GM18508 (cell line): ENCODE measurements at regions not wholly inside any gene's neighbourhood (a gene's known extent, or its start where the extent isn't known, plus 50 kb on each side); places are given as distances from the start of the nearest gene placed in this dataset.

ENCODE experiments used
- ATAC-seq: cut with Tn5 transposase; IDR thresholded peaks from one replicate; pipeline ENCODE4 v1.9.1; 2021; ENCODE audit warnings: moderate number of reproducible peaks; ENCODE audit not compliant: insufficient read depth, unreplicated experiment

GRCh38 chr9:117490199-117490598, 75.3 kb upstream of the ASTN2 start:
- ATAC-seq = no peak

GRCh38 chr9:117488659-117489058, 73.8 kb upstream of the ASTN2 start:
- no peak for ATAC-seq

DNA sequence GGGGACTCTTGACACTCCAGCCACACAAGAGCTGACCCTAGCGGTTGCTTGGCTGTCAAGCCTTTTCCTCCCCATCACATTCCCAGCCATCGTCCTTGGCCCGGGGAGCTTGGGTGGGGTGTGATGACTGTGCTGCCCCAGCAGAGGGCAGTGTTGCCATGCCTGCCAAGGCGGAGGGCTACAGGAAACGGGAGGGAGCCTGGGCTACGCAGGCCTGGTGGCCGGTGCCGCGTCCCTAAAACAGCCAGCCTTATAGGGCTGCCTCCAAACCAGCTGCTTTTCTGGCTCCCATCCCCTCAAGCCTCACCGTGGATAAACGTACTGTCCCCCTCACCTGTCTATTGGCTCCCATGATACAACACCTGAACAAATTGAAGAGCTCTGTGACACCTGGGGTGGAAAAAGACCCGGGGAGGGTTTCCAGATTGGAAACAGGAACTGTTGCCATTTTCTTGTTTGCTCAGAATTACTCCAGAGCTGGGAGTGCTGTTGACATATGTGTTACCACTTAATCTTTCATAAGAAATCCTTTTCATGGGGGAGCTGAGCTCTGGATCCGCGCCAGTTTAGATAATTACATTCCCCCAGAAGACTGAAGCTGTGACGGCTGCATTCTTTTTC, 72.8 kb upstream of the ASTN2 start:
- peak; percentile 73 for ATAC-seq

GRCh38 chr9:117486426-117486825, 71.6 kb upstream of the ASTN2 start:
- no peak for ATAC-seq

DNA sequence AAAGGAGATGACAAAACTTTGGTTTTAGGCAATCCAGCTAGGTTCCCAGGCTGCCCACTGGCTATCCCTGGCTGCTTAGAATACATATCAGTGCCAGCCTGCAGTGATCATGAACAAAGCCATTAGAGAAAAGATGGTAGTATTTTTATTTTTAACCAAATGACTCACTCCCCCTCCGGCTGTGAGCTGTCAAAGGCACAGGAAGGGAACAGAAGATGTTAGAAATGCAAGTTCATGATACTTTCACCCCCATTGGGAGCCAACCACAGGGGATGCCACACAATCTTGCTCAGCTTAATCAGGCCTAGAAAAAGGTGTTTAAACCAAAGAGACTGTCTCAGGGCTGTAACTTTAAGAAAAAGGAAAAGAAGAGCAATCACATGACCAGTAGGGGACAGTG, 70.3 kb upstream of the ASTN2 start:
- no peak for ATAC-seq

DNA sequence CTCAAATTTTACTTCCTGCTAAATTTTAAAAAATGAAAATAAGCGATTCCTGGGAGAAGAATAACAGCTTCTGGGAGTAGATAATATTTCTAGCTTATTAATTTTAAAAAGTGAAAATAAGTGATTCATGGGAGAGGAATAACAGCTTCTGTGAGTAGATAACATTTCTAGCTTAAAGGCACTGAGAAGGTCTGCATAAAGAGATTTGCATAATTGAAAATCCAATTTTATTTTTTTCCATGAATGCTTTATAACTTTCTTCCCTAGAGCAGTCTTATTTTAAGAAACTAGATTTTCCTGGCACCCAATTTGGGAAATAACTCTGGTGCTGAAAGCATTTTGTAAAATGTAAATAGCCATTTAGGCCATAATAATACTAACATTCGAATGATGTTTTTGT, 65.9 kb upstream of the ASTN2 start:
- no peak for ATAC-seq

DNA sequence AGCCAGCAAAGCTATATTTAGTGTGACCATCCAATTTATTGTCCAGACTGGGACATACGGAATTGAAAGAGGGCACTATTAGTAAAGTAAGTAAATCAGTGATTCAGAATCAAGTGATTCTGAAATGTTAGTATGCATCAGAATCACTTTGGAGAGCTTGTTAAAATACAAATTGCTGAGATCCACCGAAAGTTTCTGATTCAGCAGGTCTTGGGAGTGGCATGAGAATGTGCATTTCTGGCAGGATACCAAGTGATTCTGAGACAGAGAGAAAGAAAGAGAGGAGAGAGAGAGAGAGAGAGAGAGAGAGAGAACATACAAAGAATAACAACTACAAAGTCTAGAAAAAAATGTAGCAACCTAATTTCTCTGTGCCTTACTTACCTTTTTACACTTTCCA, 65.4 kb upstream of the ASTN2 start:
- no peak for ATAC-seq

GRCh38 chr9:117473293-117473692, 58.4 kb upstream of the ASTN2 start:
- no peak for ATAC-seq

DNA sequence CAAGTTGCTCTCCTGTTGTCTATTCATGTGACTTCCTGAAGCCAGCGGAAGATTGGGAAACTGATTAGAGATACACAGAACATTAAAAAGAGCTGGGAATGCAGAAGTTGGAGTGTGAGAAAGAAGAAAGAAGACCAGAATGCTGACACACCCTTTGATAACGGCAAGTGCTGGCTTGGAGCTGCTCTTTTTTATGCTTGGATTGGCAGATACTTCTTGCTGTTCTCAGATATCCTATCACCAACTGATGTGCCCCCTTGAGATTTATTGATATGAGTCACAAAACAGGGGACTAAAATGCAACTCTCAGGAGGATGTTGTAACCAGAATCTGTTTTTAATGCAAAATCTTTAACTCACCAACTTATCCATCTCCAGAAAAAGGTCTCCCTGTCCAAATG, 56.0 kb upstream of the ASTN2 start:
- no peak for ATAC-seq

GRCh38 chr9:117470455-117470854, 55.6 kb upstream of the ASTN2 start:
- ATAC-seq = no peak

DNA sequence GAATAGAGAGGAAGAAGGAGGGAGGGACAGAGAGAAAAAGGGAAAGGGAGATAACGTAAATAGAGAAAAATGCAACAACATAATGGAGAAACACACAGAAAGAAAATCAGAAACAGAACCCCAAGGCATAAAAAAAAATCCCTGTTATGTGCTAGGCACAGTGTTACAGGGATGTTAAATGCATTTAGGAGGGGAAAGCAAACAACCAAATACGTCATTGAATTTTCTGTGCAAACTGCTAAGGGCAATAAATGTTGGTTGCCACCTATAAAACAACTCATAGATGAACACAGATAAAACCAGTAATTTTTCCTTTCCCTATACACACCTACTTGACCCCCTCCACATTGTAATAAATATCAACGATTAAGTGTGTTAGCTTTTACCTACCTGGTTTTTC, 51.3 kb upstream of the ASTN2 start:
- no peak for ATAC-seq

DNA sequence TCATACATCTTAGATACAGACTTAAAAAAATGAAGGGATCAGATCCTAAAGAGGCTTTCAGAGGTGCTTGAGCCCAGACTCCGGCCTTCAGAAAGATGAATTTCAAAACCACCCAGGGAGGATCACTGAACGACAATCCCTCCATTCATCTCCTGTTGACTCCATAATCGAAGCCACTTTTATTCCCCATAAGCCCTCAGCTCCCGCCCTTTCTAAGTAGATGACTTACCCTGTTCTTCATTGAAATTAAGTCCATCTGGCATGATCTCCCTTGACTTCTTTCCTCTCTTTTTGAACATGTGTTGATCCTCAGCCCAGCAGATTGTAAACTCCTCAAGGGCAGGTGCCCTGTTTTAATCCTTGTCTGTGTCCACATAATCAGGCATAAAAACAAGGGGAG, 50.8 kb upstream of the ASTN2 start:
- ATAC-seq = no peak

DNA sequence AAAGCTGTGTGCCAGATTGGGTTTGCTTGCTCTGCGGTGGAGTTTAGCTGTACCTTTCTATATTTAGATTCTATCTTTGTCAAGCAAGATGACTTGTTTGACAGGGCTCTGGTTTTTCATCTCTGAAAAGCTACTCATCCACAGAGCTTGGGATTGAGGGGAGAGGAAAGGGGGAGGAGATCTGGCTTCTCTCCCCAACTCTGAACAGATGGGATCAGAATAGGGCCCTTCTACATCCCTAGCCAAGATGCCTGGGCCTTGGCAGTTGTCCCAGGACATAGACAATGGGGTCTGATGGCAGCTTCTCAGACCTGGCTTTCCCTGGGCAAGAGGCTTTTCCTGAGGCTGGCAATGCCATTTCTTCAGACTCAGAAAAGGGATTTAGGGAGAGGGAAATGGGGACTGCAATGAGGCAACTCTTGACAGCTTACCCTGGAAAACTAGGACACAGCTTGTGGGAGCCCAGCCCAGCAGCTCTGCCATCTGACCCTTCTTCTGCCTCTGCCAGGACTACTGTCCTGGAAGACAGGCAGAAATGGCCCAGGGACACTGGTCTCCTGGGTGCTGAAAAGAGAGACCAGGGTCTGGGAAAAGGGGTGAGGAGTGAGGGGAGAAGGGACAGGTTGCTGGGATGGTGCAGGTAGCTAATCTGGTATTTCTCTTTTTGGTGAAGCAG, 50.2 kb upstream of the ASTN2 start:
- ATAC-seq = no peak
